Osteocyte (in vitro differentiated cells): ENCODE measurements at regions not wholly inside any gene's neighbourhood (a gene's known extent, or its start where the extent isn't known, plus 50 kb on each side); places are given as distances from the start of the nearest gene placed in this dataset.

ENCODE experiments used
- DNase-seq: peaks from one replicate; pipeline ENCODE4 v3.0.0; 2021; ENCODE audit warnings: mixed read lengths; ENCODE audit not compliant: unreplicated experiment; ENCODE audit errors: extremely low spot score
- H3K27ac Mint-ChIP-seq: one replicate; pipeline ENCODE4 v1.8.0; 2021; ENCODE audit warnings: mild to moderate bottlenecking, mixed read lengths; ENCODE audit not compliant: unreplicated experiment
- H3K27me3 Mint-ChIP-seq: one replicate; pipeline ENCODE4 v1.8.0; 2021; ENCODE audit warnings: mixed read lengths; ENCODE audit not compliant: unreplicated experiment
- H3K36me3 Mint-ChIP-seq: one replicate; pipeline ENCODE4 v1.8.0; 2021; ENCODE audit warnings: mixed read lengths; ENCODE audit not compliant: unreplicated experiment
- H3K4me1 Mint-ChIP-seq: one replicate; pipeline ENCODE4 v1.8.0; 2021; ENCODE audit warnings: mixed read lengths; ENCODE audit not compliant: unreplicated experiment
- H3K4me3 Mint-ChIP-seq: one replicate; pipeline ENCODE4 v1.8.0; 2021; ENCODE audit warnings: mild to moderate bottlenecking, moderate library complexity, mixed read lengths; ENCODE audit not compliant: unreplicated experiment
- H3K9me3 Mint-ChIP-seq: one replicate; pipeline ENCODE4 v1.8.0; 2021; ENCODE audit warnings: mixed read lengths; ENCODE audit not compliant: unreplicated experiment
- TF ChIP-seq, protein P1 (sequence below): fragments of 200-600 bp; sonication (generic); IDR thresholded peaks from 2 replicates; pipeline ENCODE4 v1.5.0; 2021; ENCODE audit warnings: antibody characterized with exemption, mild to moderate bottlenecking, moderate library complexity

DNA sequence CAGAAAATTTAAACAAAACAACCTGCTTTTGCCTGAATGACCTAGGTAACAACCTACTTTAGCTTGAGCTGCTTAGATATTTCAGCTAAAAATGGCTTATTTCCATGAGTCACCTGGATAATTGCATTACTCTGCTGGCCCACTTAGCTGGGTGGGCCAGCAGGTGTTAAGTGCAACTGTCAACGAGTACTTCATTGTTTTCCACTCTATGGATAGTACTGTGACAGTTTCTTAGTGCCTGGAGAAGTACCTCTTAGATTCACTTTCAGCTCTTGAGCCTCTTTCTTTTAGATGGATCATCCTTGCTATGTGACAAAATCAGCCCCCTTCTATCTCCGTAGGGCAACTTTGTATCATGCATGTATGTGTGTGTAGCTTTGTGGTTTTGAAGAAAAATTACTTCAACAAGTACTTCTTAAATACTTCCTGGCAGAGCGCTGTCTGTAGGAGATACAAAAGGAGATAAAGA is 368.2 kb upstream of the ATP2B1 start:
- DNase-seq: no peak
- H3K27me3 Mint-ChIP-seq: peaks cover 8% of the 10 kb centered on the region
- H3K4me3 Mint-ChIP-seq: no peak overlapping the region
- TF ChIP-seq, protein P1, sequence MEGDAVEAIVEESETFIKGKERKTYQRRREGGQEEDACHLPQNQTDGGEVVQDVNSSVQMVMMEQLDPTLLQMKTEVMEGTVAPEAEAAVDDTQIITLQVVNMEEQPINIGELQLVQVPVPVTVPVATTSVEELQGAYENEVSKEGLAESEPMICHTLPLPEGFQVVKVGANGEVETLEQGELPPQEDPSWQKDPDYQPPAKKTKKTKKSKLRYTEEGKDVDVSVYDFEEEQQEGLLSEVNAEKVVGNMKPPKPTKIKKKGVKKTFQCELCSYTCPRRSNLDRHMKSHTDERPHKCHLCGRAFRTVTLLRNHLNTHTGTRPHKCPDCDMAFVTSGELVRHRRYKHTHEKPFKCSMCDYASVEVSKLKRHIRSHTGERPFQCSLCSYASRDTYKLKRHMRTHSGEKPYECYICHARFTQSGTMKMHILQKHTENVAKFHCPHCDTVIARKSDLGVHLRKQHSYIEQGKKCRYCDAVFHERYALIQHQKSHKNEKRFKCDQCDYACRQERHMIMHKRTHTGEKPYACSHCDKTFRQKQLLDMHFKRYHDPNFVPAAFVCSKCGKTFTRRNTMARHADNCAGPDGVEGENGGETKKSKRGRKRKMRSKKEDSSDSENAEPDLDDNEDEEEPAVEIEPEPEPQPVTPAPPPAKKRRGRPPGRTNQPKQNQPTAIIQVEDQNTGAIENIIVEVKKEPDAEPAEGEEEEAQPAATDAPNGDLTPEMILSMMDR: no peak
- H3K27ac Mint-ChIP-seq: no peak overlapping the region
- peaks cover 4% of the 10 kb centered on the region for H3K9me3 Mint-ChIP-seq
- H3K4me1 Mint-ChIP-seq: no peaks in the 10 kb centered on the region
- H3K36me3 Mint-ChIP-seq: no peaks in the 10 kb centered on the region

DNA sequence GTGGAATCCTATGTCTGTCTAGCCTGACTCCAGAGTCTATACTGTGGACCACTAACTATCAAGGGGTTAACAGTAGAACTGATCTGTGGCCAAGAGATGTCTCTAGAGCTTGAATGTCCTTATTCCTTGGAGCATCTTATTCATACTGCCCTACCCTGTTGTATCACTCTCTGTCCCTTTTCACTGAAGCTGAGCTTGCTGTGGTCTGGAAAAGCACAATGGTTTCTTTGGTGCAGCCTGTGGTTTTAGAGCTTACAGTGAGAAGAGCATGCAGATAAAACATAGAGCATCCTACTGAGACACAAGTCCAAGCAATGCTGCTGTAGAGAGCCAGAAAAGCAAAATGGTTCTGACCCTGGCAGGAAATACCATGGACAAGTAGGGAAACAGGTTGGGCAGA is 367.0 kb upstream of the ATP2B1 start:
- H3K27me3 Mint-ChIP-seq: peaks cover 8% of the 10 kb centered on the region
- H3K36me3 Mint-ChIP-seq: no peaks in the 10 kb centered on the region
- no peak overlapping the region for H3K27ac Mint-ChIP-seq
- peaks cover 4% of the 10 kb centered on the region for H3K9me3 Mint-ChIP-seq
- DNase-seq: no peak
- H3K4me1 Mint-ChIP-seq: no peaks in the 10 kb centered on the region
- TF ChIP-seq, protein P1: no peak
- no peak overlapping the region for H3K4me3 Mint-ChIP-seq

DNA sequence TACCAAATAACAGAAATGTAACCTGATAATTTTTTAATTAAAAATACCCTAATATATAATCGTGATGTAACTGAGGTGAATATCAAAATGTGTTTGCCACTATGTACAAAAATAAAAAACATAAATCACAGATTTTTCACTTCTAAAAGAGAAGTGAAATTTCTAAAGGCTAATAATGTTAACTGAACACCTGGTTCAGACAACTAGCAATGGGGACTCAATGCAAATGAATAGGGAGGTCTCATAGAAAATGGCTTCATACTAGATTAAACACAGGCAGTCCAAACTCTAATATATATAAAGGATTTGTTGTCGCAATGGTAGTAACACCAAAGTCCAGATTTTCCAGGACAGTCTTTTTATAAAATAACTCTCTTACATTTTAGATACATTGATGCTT is 365.4 kb upstream of the ATP2B1 start:
- H3K9me3 Mint-ChIP-seq: peaks cover 9% of the 10 kb centered on the region
- TF ChIP-seq, protein P1: no peak

DNA sequence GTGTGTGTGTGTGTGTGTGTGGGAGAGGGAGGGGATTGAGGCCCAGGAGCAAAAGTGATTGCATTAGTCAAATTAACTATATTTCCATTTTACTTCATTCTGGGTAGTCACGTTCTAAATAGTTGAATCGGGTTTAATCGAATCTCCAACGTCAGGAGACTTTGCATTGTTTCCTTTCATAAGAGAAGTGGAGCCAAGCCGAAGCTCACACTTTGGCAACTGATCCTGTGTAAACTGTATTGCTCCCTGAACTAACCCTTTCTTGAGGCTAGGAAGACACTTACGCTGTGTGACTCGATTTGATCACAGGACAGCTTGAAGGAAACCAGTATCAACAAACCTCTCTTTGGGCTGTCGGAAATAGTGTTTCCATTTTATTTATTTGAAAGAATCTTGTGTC is 363.4 kb upstream of the ATP2B1 start:
- H3K36me3 Mint-ChIP-seq: no peaks in the 10 kb centered on the region
- H3K9me3 Mint-ChIP-seq: peaks cover 9% of the 10 kb centered on the region
- TF ChIP-seq, protein P1: no peak
- H3K27me3 Mint-ChIP-seq: peaks cover 8% of the 10 kb centered on the region
- no peak for DNase-seq
- no peak overlapping the region for H3K4me3 Mint-ChIP-seq
- H3K4me1 Mint-ChIP-seq: no peaks in the 10 kb centered on the region
- no peak overlapping the region for H3K27ac Mint-ChIP-seq

More for the DNA sequence above, 365.4 kb upstream of the ATP2B1 start:
- Mint-ChIP-seq H3K27me3 (peaks cover 8% of the 10 kb centered on the region), H3K4me3 (no peak overlapping the region), H3K27ac (no peak overlapping the region), H3K36me3 (no peaks in the 10 kb centered on the region), H3K4me1 (no peaks in the 10 kb centered on the region)
- no peak for DNase-seq

DNA sequence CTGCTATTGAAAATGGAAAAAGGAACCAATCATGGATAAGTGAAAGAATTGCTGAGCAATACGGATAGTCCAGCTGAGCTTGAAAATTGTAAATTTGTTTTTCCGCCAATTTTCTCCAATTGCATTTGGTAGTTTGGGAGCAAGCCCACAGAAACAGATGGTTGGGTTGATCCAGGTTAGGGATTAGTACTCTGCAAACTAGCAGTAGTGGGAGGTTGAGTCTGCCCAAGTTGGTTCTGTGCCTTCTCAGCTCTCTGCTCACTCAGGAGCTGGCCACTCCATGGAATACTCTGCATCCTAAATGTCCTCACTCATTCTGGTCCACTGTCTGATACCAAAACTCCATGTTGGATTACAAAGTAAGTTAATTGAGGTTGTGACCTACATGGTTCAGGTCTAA is 361.1 kb upstream of the ATP2B1 start:
- TF ChIP-seq, protein P1: no peak

More for the DNA sequence above, 361.1 kb upstream of the ATP2B1 start:
- H3K4me1 Mint-ChIP-seq: peaks cover 7% of the 10 kb centered on the region
- peaks cover 6% of the 10 kb centered on the region for H3K9me3 Mint-ChIP-seq
- H3K27ac Mint-ChIP-seq: no peak overlapping the region
- no peak overlapping the region for H3K4me3 Mint-ChIP-seq
- peaks cover 4% of the 10 kb centered on the region for H3K27me3 Mint-ChIP-seq
- no peak for DNase-seq
- no peaks in the 10 kb centered on the region for H3K36me3 Mint-ChIP-seq
